OCI-LY7 (cell line): ENCODE measurements at regions not wholly inside any gene's neighbourhood (a gene's known extent, or its start where the extent isn't known, plus 50 kb on each side); places are given as distances from the start of the nearest gene placed in this dataset.

Experiments
- BruUV-seq: library from RNA; stranded (reverse); fragments of 400-500 nt; replicated peaks from 2 replicates; lab custom pipeline; 2021; lab: Mats Ljungman, UMichigan
- CTCF ChIA-PET: fragments of 300-600 bp; sonication (Branson Sonifier 250); formaldehyde crosslinking; loops from one replicate; lab custom pipeline; 2022; ENCODE audit warnings: antibody characterized with exemption; ENCODE audit not compliant: unreplicated experiment; lab: Charles Lee
- POLR2A ChIA-PET: fragments of 300-600 bp; sonication (Branson Sonifier 250); formaldehyde crosslinking; loops from one replicate; lab custom pipeline; 2022; ENCODE audit warnings: antibody characterized with exemption; lab: Charles Lee
- DNase-seq: peaks from one replicate; pipeline ENCODE4 v3.0.0-alpha.2; 2015; ENCODE audit warnings: low spot score
- H2AFZ ChIP-seq: fragments of 200-600 bp; sonication (generic), shearing (Covaris generic); 2 replicates; pipeline ENCODE4 v1.6.1; 2014; ENCODE audit warnings: mild to moderate bottlenecking, antibody characterized with exemption, low read length, moderate library complexity
- H3K27ac ChIP-seq: fragments of 200-600 bp; sonication (generic); 2 replicates; pipeline ENCODE4 v1.5.1; 2014; ENCODE audit warnings: mixed run types, low read depth, mild to moderate bottlenecking, moderate library complexity, low read length, inconsistent platforms; ENCODE audit not compliant: poor library complexity, severe bottlenecking
- H3K36me3 ChIP-seq: fragments of 200-600 bp; sonication (generic); 2 replicates; pipeline ENCODE4 v1.6.1; 2014; ENCODE audit warnings: mild to moderate bottlenecking, antibody characterized with exemption, low read length, moderate library complexity, mixed read lengths; ENCODE audit not compliant: insufficient read depth
- H3K4me1 ChIP-seq: fragments of 200-600 bp; sonication (generic); 2 replicates; pipeline ENCODE4 v1.5.1; 2014; ENCODE audit warnings: mild to moderate bottlenecking, low read length; ENCODE audit not compliant: insufficient read depth, poor library complexity, severe bottlenecking
- H3K4me2 ChIP-seq: fragments of 200-600 bp; sonication (generic); 2 replicates; pipeline ENCODE4 v1.6.1; 2014; ENCODE audit warnings: mild to moderate bottlenecking, low read length
- H3K4me3 ChIP-seq: fragments of 200-600 bp; sonication (generic); 2 replicates; pipeline ENCODE4 v1.5.1; 2014; ENCODE audit warnings: mild to moderate bottlenecking, low read depth, low read length; ENCODE audit not compliant: poor library complexity, severe bottlenecking
- H3K79me2 ChIP-seq: fragments of 200-600 bp; sonication (generic); 2 replicates; pipeline ENCODE4 v1.6.1; 2016; ENCODE audit warnings: low read depth, mild to moderate bottlenecking, low read length, moderate library complexity, mixed read lengths; ENCODE audit not compliant: insufficient read depth
- H3K9me2 ChIP-seq: fragments of 200-600 bp; sonication (generic); 2 replicates; pipeline ENCODE4 v1.6.1; 2016; ENCODE audit warnings: mild to moderate bottlenecking, low read length, mixed read lengths; ENCODE audit not compliant: insufficient read depth
- H3K9me3 ChIP-seq: fragments of 200-600 bp; sonication (generic); 2 replicates; pipeline ENCODE4 v1.6.1; 2014; ENCODE audit warnings: mild to moderate bottlenecking, mixed run types, low read length, mixed read lengths
- H4K20me1 ChIP-seq: fragments of 200-600 bp; sonication (generic); 2 replicates; pipeline ENCODE4 v1.6.1; 2014; ENCODE audit warnings: mild to moderate bottlenecking, antibody characterized with exemption, low read length, moderate library complexity, mixed read lengths; ENCODE audit not compliant: insufficient read depth
- CTCF ChIP-seq: fragments of 200-600 bp; sonication (generic); conservative IDR thresholded peaks from 2 replicates; pipeline ENCODE4 v1.5.1; 2014; ENCODE audit warnings: mild to moderate bottlenecking, antibody characterized with exemption, low read length, moderate library complexity, mixed read lengths
- EZH2phosphoT487 ChIP-seq: fragments of 200-600 bp; sonication (generic); IDR thresholded peaks from 2 replicates; pipeline ENCODE4 v1.6.1; 2018; ENCODE audit warnings: low read depth, borderline replicate concordance, mild to moderate bottlenecking, mixed run types, antibody characterized with exemption, low read length, moderate library complexity, mixed read lengths
- intact Hi-C: fragments of 100-400 bp; cut with micrococcal nuclease; formaldehyde crosslinking; loops from one replicate; pipeline ENCODE4 v1.10.0; 2022; ENCODE audit not compliant: unreplicated experiment

GRCh38 chr10:29135337-29135736 is 153.5 kb upstream of the LYZL1 start:
- TF ChIP-seq CTCF: no peak
- TF ChIP-seq EZH2phosphoT487: no peak
- H4K20me1 ChIP-seq: no peaks in the 10 kb centered on the region
- DNase-seq: no peak
- H3K4me2 ChIP-seq: no peak overlapping the region
- H3K9me2 ChIP-seq: no peaks in the 10 kb centered on the region; the same call in none of the 2 replicates
- intact Hi-C loops: no loop called here
- H2AFZ ChIP-seq: no peak overlapping the region
- CTCF ChIA-PET: no interaction called here
- no peak overlapping the region for H3K4me3 ChIP-seq
- no peaks in the 10 kb centered on the region for H3K36me3 ChIP-seq
- no peaks in the 10 kb centered on the region for H3K9me3 ChIP-seq
- no peaks in the 10 kb centered on the region for H3K4me1 ChIP-seq
- POLR2A ChIA-PET: interaction anchor here (0.8 kb wide), 1 partner anchor 9 kb away, joined by 7 read pairs; no protein-coding TSS in a partner anchor
- no peaks in the 10 kb centered on the region for H3K79me2 ChIP-seq
- BruUV-seq: no TSS peak
- H3K27ac ChIP-seq: no peak overlapping the region

- POLR2A ChIA-PET: no interaction called here
- CTCF ChIA-PET: no interaction called here
- H3K9me3 ChIP-seq: no peaks in the 10 kb centered on the region
Measured at GRCh38 chr10:29136411-29136810, 152.5 kb upstream of the LYZL1 start.

More at GRCh38 chr10:29136411-29136810, 152.5 kb upstream of the LYZL1 start:
- Histone ChIP-seq H2AFZ (no peak overlapping the region), H3K4me2 (no peak overlapping the region), H4K20me1 (no peaks in the 10 kb centered on the region), H3K4me3 (no peak overlapping the region), H3K79me2 (no peaks in the 10 kb centered on the region), H3K36me3 (no peaks in the 10 kb centered on the region), H3K9me2 (no peaks in the 10 kb centered on the region; the same call in none of the 2 replicates), H3K27ac (no peak overlapping the region), H3K4me1 (no peaks in the 10 kb centered on the region)
- intact Hi-C loops: no loop called here
- no peak for DNase-seq
- no TSS peak for BruUV-seq
- TF ChIP-seq CTCF (no peak), EZH2phosphoT487 (no peak)
